Activated T-cell treated with anti-CD3 and anti-CD28 coated beads for 4 hours (primary cell): ENCODE measurements at regions not wholly inside any gene's neighbourhood (a gene's known extent, or its start where the extent isn't known, plus 50 kb on each side); places are given as distances from the start of the nearest gene placed in this dataset.

Experiments used
- DNase-seq: peaks from one replicate; pipeline ENCODE4 v3.0.0-alpha.2; 2020

GRCh38 chr11:11789735-11790369, 51.9 kb upstream of the USP47 start:
- DNase-seq: no peak

GRCh38 chr11:11788063-11788710, 53.6 kb upstream of the USP47 start:
- DNase-seq: no peak

- peak; percentile 69 for DNase-seq
Observed at GRCh38 chr11:11787305-11788062, 54.3 kb upstream of the USP47 start.

- DNase-seq: no peak
Observed at GRCh38 chr11:11786771-11787170, 55.0 kb upstream of the USP47 start.

- no peak for DNase-seq
Observed at GRCh38 chr11:11786234-11786633, 55.5 kb upstream of the USP47 start.

- no peak for DNase-seq
Observed at GRCh38 chr11:11782532-11783110, 59.2 kb upstream of the USP47 start.

- no peak for DNase-seq
Observed at GRCh38 chr11:11780858-11781257, 60.9 kb upstream of the USP47 start.

GRCh38 chr11:11779975-11780374, 61.8 kb upstream of the USP47 start:
- no peak for DNase-seq

- DNase-seq: no peak
Observed at GRCh38 chr11:11777897-11778296, 63.9 kb upstream of the USP47 start.

GRCh38 chr11:11776714-11777113, 65.1 kb upstream of the USP47 start:
- no peak for DNase-seq

- no peak for DNase-seq
Observed at GRCh38 chr11:11774928-11775327, 66.8 kb upstream of the USP47 start.

GRCh38 chr11:11772865-11773515, 68.8 kb upstream of the USP47 start:
- no peak for DNase-seq

GRCh38 chr11:11770921-11771486, 70.8 kb upstream of the USP47 start:
- DNase-seq: no peak

- no peak for DNase-seq
Observed at GRCh38 chr11:11770296-11770695, 71.5 kb upstream of the USP47 start.

GRCh38 chr11:11769782-11770181, 72.0 kb upstream of the USP47 start:
- DNase-seq: no peak

- DNase-seq: no peak
Observed at GRCh38 chr11:11769362-11769761, 72.4 kb upstream of the USP47 start.

GRCh38 chr11:11764423-11764803, 77.4 kb upstream of the USP47 start:
- DNase-seq: no peak

GRCh38 chr11:11763796-11764422, 77.9 kb upstream of the USP47 start:
- no peak for DNase-seq

GRCh38 chr11:11760838-11761237, 80.9 kb upstream of the USP47 start:
- DNase-seq: no peak

GRCh38 chr11:11758603-11759196, 83.1 kb upstream of the USP47 start:
- DNase-seq: no peak

GRCh38 chr11:11757909-11758308, 83.9 kb upstream of the USP47 start:
- no peak for DNase-seq

- DNase-seq: no peak
Observed at GRCh38 chr11:11756718-11757117, 85.1 kb upstream of the USP47 start.
